ENCODE measurements at regions not wholly inside any gene's neighbourhood (a gene's known extent, or its start where the extent isn't known, plus 50 kb on each side); places are given as distances from the start of the nearest gene placed in this dataset.
"Not testable (repeated sequence)": the region's sequence is repeated elsewhere in the genome, so short reads cannot be mapped to it uniquely, and the experiment has no call there.

DNA sequence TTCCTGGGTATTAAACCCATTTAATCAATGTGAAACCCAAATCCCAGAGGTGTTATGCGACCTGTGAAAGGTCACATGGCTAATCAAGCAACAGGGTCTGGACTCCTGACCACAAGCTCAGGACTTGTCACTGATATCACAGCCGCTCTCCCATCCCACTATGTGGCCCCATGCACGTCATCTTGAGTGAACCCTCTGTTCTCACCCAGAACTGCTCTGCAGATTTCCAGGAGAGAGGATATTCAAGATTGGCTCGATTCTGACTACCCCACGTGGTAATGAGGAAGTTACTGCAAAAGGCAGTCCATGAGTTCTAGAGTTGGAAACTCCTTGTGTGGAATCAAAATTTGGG is 173.5 kb upstream of the ETV3 start:
- Histone ChIP-seq H3K4me1 (ENCODE audit: control insufficient read depth, insufficient read depth, low read length, unreplicated experiment) (no peaks in the 10 kb centered on the region), H3K4me3 (ENCODE audit: low read depth, low read length) (no peak overlapping the region), H3K36me3 (ENCODE audit: insufficient read depth, low read length) (no peaks in the 10 kb centered on the region), H3K27me3 (ENCODE audit: insufficient read depth, low read length) (peaks cover 46% of the 10 kb centered on the region), H3K79me2 (ENCODE audit: control insufficient read depth, insufficient read depth, low read length, unreplicated experiment) (no peaks in the 10 kb centered on the region), H2AFZ (ENCODE audit: low read length, unreplicated experiment) (no peak overlapping the region), H3K27ac (ENCODE audit: low read depth, low read length) (no peak overlapping the region)

DNA sequence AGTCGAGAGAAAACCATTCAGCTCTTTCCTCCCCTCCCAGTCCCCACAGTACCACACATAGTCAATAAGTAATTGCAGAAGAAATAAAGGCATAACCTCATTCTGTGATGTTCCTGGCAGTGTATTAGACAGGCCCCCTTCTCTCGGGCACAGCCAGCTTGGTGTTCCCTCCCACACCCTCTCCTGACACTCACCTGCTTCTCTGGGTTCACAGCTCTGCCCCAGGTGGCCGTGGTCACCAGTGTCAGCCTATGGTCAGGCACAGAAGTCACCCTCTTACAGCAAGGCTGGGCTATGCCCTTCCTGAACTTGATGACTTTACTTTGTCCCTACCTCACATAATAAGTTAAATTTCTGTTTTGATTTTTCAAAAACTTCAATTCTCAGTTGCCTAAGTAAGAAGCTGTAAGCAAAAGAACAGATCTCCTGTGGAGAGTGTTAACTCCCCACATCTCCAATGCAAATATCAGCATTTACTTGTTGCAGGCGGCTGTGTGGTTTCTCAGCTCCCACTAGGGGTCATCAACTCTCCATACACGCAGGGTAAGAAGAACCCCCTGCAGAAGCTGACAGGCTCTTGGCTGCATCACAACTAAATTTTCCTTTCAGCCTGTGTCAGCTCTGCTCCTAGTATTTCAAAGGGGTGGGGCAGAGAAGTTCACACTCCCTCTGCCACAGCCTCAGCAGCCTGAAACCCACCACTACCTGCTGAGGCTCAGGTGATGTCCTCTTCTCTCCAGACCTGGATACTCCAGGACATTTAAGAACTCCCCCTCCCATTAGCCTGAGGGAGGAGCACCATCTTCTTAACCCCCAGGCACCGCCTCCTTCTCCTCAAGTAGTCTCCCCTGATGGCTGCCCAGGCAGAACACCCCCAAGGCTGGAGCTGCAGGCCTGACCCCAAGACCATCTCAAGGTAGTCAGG is 172.9 kb upstream of the ETV3 start:
- not testable (repeated sequence) for H3K36me3 ChIP-seq (ENCODE audit: insufficient read depth, low read length); H3K4me3 ChIP-seq (ENCODE audit: low read depth, low read length); H3K4me1 ChIP-seq (ENCODE audit: control insufficient read depth, insufficient read depth, low read length, unreplicated experiment); H3K27ac ChIP-seq (ENCODE audit: low read depth, low read length); H3K79me2 ChIP-seq (ENCODE audit: control insufficient read depth, insufficient read depth, low read length, unreplicated experiment); H2AFZ ChIP-seq (ENCODE audit: low read length, unreplicated experiment)
- peaks cover 51% of the 10 kb centered on the region for H3K27me3 ChIP-seq (ENCODE audit: insufficient read depth, low read length)

GRCh38 chr1:157310401-157310800 is 172.2 kb upstream of the ETV3 start:
- peaks cover 58% of the 10 kb centered on the region for H3K27me3 ChIP-seq (ENCODE audit: insufficient read depth, low read length)

DNA sequence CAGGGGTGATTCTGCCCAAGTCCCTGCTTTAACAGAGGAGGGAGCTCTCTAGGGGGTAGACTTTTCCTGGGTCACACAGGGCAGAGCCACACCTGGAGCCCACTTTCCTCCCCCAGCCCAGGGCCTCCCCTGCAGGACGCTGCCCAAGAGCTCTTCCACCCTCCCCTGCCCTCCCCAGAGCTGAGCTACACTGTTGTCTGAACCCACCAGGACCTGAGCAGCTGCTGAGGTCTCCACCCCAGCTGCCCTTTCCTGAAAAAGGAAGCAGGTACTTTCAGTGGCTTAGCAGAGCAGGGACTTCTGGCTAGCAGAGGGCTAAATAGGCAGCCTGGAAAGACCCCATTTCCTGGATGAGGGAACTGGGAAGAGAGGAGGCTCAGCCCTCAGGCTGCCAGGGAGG is 169.3 kb upstream of the ETV3 start:
- Histone ChIP-seq H3K4me1 (ENCODE audit: control insufficient read depth, insufficient read depth, low read length, unreplicated experiment) (no peaks in the 10 kb centered on the region), H3K79me2 (ENCODE audit: control insufficient read depth, insufficient read depth, low read length, unreplicated experiment) (no peaks in the 10 kb centered on the region), H3K4me3 (ENCODE audit: low read depth, low read length) (no peak overlapping the region), H3K27me3 (ENCODE audit: insufficient read depth, low read length) (peaks cover 67% of the 10 kb centered on the region), H2AFZ (ENCODE audit: low read length, unreplicated experiment) (no peak overlapping the region), H3K27ac (ENCODE audit: low read depth, low read length) (no peak overlapping the region), H3K36me3 (ENCODE audit: insufficient read depth, low read length) (no peaks in the 10 kb centered on the region)

More at GRCh38 chr1:157310401-157310800, 172.2 kb upstream of the ETV3 start:
- H3K79me2 ChIP-seq (ENCODE audit: control insufficient read depth, insufficient read depth, low read length, unreplicated experiment): no peaks in the 10 kb centered on the region
- no peak overlapping the region for H3K4me3 ChIP-seq (ENCODE audit: low read depth, low read length)
- no peak overlapping the region for H2AFZ ChIP-seq (ENCODE audit: low read length, unreplicated experiment)
- H3K4me1 ChIP-seq (ENCODE audit: control insufficient read depth, insufficient read depth, low read length, unreplicated experiment): no peaks in the 10 kb centered on the region
- no peaks in the 10 kb centered on the region for H3K36me3 ChIP-seq (ENCODE audit: insufficient read depth, low read length)
- no peak overlapping the region for H3K27ac ChIP-seq (ENCODE audit: low read depth, low read length)

DNA sequence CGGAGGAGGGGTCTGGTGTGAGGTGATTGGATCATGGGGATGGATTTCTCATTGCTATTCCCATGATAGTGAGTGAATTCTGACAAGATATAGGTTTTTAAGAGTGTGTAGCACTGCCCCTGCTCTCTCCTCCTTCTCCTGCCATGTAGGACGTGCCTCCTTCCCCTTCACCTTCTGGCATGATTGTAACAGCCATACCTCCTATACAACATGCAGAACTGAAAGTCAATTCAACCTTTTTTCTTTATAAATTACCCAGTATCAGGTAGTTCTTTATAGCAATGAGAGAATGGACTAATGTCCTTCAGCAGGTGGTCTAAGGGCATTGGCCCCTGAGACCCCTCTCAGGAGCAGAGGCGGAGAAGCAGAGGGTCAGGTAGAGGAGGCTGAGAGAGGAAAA is 168.7 kb upstream of the ETV3 start:
- Histone ChIP-seq H3K4me1 (ENCODE audit: control insufficient read depth, insufficient read depth, low read length, unreplicated experiment) (no peaks in the 10 kb centered on the region), H3K79me2 (ENCODE audit: control insufficient read depth, insufficient read depth, low read length, unreplicated experiment) (no peaks in the 10 kb centered on the region), H2AFZ (ENCODE audit: low read length, unreplicated experiment) (no peak overlapping the region), H3K4me3 (ENCODE audit: low read depth, low read length) (no peak overlapping the region), H3K27me3 (ENCODE audit: insufficient read depth, low read length) (peaks cover 67% of the 10 kb centered on the region), H3K27ac (ENCODE audit: low read depth, low read length) (no peak overlapping the region), H3K36me3 (ENCODE audit: insufficient read depth, low read length) (no peaks in the 10 kb centered on the region)

GRCh38 chr1:157304271-157304670 is 166.1 kb upstream of the ETV3 start:
- H2AFZ ChIP-seq (ENCODE audit: low read length, unreplicated experiment): no peak overlapping the region
- no peaks in the 10 kb centered on the region for H3K79me2 ChIP-seq (ENCODE audit: control insufficient read depth, insufficient read depth, low read length, unreplicated experiment)
- no peaks in the 10 kb centered on the region for H3K4me1 ChIP-seq (ENCODE audit: control insufficient read depth, insufficient read depth, low read length, unreplicated experiment)
- no peak overlapping the region for H3K4me3 ChIP-seq (ENCODE audit: low read depth, low read length)
- no peaks in the 10 kb centered on the region for H3K36me3 ChIP-seq (ENCODE audit: insufficient read depth, low read length)
- peaks cover 54% of the 10 kb centered on the region for H3K27me3 ChIP-seq (ENCODE audit: insufficient read depth, low read length)
- H3K27ac ChIP-seq (ENCODE audit: low read depth, low read length): no peak overlapping the region

GRCh38 chr1:157302724-157303123 is 164.5 kb upstream of the ETV3 start:
- Histone ChIP-seq H3K4me1 (ENCODE audit: control insufficient read depth, insufficient read depth, low read length, unreplicated experiment) (no peaks in the 10 kb centered on the region), H3K79me2 (ENCODE audit: control insufficient read depth, insufficient read depth, low read length, unreplicated experiment) (no peaks in the 10 kb centered on the region), H3K27ac (ENCODE audit: low read depth, low read length) (no peak overlapping the region), H3K4me3 (ENCODE audit: low read depth, low read length) (no peak overlapping the region), H2AFZ (ENCODE audit: low read length, unreplicated experiment) (no peak overlapping the region), H3K27me3 (ENCODE audit: insufficient read depth, low read length) (peaks cover 43% of the 10 kb centered on the region), H3K36me3 (ENCODE audit: insufficient read depth, low read length) (no peaks in the 10 kb centered on the region)

DNA sequence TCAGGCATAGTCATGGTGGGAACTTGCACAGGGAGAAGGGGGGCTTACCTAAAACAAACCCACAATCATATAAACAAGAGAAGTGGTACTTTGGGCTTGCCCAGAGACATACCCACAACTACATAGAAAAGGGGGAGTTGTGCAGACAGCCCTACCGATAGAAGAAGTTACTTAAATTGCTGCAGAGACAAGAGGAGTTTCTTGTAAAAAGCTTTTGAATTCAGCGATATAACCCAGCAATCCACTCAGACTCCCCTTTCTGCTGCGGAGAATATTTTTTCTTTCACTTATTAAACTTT is 164.0 kb upstream of the ETV3 start:
- no peaks in the 10 kb centered on the region for H3K36me3 ChIP-seq (ENCODE audit: insufficient read depth, low read length)
- H3K27me3 ChIP-seq (ENCODE audit: insufficient read depth, low read length): peaks cover 37% of the 10 kb centered on the region
- no peak overlapping the region for H3K4me3 ChIP-seq (ENCODE audit: low read depth, low read length)
- no peak overlapping the region for H2AFZ ChIP-seq (ENCODE audit: low read length, unreplicated experiment)
- no peaks in the 10 kb centered on the region for H3K79me2 ChIP-seq (ENCODE audit: control insufficient read depth, insufficient read depth, low read length, unreplicated experiment)
- no peak overlapping the region for H3K27ac ChIP-seq (ENCODE audit: low read depth, low read length)
- no peaks in the 10 kb centered on the region for H3K4me1 ChIP-seq (ENCODE audit: control insufficient read depth, insufficient read depth, low read length, unreplicated experiment)

DNA sequence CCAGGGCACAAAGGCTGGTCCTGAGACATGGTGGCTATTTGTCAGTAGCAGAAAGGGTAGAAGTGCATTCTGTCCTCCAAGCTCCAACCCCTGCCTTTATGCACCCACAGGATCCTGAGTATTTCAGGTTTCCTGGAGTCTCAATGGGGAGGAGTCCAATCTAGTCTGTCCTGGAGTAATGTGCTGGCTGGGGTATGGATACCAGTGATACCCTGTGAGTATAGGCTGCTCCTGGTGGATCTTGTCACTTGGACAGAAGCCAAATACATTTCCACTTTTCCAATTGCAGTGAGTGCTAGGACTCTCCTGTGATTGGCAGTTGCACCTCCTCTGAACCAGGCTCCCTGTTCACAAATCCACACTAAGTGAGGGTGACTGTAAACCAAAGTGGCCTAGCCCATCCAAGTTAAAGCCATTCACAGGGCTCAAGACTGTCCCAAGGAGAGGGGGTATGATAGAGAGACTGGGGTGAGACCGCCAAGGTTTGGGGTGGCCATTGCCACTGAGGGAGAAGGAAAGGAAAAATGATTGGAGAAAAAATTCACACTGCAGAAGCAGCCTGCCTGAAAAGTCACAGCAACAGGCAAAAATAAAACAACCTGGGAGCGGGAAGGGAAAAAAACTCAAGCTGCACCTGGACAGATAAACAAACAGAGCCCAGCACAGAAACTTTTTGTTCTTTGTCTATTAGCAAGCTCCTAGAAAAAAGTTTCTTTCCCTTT is 163.4 kb upstream of the ETV3 start:
- H3K79me2 ChIP-seq (ENCODE audit: control insufficient read depth, insufficient read depth, low read length, unreplicated experiment): no peaks in the 10 kb centered on the region
- peaks cover 32% of the 10 kb centered on the region for H3K27me3 ChIP-seq (ENCODE audit: insufficient read depth, low read length)
- H3K36me3 ChIP-seq (ENCODE audit: insufficient read depth, low read length): no peaks in the 10 kb centered on the region
- H3K27ac ChIP-seq (ENCODE audit: low read depth, low read length): no peak overlapping the region
- H3K4me3 ChIP-seq (ENCODE audit: low read depth, low read length): no peak overlapping the region
- no peak overlapping the region for H2AFZ ChIP-seq (ENCODE audit: low read length, unreplicated experiment)
- H3K4me1 ChIP-seq (ENCODE audit: control insufficient read depth, insufficient read depth, low read length, unreplicated experiment): no peaks in the 10 kb centered on the region

- not testable (repeated sequence) for H2AFZ ChIP-seq (ENCODE audit: low read length, unreplicated experiment)
These were observed 156.4 kb upstream of the ETV3 start for GRCh38 chr1:157294387-157295145.

More at GRCh38 chr1:157294387-157295145, 156.4 kb upstream of the ETV3 start:
- H3K4me1 ChIP-seq (ENCODE audit: control insufficient read depth, insufficient read depth, low read length, unreplicated experiment); H3K36me3 ChIP-seq (ENCODE audit: insufficient read depth, low read length); H3K27ac ChIP-seq (ENCODE audit: low read depth, low read length); H3K79me2 ChIP-seq (ENCODE audit: control insufficient read depth, insufficient read depth, low read length, unreplicated experiment); H3K4me3 ChIP-seq (ENCODE audit: low read depth, low read length): not testable (repeated sequence)
- peaks cover 22% of the 10 kb centered on the region for H3K27me3 ChIP-seq (ENCODE audit: insufficient read depth, low read length)
